NCI-H2107 treated with DMSO at 0.1 percent for 48 hours (cell line): ENCODE measurements at regions not wholly inside any gene's neighbourhood (a gene's known extent, or its start where the extent isn't known, plus 50 kb on each side); places are given as distances from the start of the nearest gene placed in this dataset.
"Not testable (repeated sequence)": the region's sequence is repeated elsewhere in the genome, so short reads cannot be mapped to it uniquely, and the experiment has no call there.

ENCODE experiments used
- DNase-seq: peaks from one replicate; lab custom pipeline; 2025; ENCODE audit not compliant: unreplicated experiment; lab: John Stamatoyannopoulos, UW

DNA sequence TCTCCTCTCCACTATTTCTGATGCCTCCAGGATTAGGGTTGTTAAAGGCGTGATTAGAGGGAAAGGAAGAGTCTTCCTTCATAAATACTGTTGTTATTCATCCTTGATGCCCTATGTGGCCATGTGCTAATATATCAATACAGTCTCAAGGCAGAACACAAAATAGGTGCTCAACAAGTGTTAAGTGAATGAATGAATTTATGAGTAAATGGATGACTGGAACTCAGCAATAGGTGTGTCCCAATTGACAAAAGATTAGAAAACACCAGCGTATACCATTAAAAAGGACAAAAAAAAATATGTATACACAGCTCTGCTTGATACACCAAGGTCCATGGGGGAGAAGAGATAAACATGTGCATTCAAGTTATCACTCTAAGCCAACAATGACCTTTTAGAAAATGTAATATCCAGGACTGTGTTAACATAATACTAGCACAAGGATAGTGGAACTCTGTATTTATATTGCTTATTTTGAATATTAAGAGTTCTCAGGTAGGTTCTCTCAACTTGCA, 171.2 kb upstream of the MYLIP start:
- no peak for DNase-seq

- DNase-seq: no peak
These were observed 172.4 kb upstream of the MYLIP start for GRCh38 chr6:15956205-15957106.

GRCh38 chr6:15955484-15955883, 173.4 kb upstream of the MYLIP start:
- DNase-seq: no peak

DNA sequence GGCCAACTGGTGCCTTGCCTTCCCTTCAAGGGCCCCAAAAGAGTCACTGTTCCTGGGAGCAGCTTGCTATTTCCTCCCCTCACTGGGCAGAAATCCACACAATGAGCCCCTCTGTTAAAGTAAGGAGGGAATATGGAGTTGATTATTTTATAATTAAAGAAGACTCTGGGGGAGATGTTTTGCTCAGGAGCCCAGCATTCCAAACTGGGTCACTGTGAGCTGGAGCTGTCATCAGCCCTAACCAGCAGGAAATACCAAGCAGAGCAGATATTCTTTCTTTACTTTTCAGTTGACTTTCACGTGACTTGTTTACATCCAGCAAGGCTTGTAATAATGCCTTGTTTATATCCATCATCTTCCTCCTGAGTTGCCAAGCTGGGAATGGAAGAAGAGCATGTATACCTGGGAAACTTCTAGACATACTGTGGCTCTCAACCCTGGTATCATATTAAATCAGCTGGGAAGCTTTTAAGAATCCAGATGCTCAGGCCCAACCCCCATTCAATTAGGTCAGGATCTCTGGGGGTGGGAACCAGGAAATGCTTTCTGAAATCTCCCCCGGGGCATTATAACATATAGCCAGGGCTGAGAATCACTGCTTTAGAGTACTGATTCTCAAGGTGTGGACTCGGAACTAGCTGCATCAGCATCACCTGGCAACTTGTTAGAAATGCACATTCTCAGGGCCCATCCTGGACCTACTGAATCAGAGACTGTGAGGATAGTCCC, 175.6 kb upstream of the MYLIP start:
- no peak for DNase-seq

- no peak for DNase-seq
These were observed 176.4 kb upstream of the MYLIP start for GRCh38 chr6:15952231-15953151.

DNA sequence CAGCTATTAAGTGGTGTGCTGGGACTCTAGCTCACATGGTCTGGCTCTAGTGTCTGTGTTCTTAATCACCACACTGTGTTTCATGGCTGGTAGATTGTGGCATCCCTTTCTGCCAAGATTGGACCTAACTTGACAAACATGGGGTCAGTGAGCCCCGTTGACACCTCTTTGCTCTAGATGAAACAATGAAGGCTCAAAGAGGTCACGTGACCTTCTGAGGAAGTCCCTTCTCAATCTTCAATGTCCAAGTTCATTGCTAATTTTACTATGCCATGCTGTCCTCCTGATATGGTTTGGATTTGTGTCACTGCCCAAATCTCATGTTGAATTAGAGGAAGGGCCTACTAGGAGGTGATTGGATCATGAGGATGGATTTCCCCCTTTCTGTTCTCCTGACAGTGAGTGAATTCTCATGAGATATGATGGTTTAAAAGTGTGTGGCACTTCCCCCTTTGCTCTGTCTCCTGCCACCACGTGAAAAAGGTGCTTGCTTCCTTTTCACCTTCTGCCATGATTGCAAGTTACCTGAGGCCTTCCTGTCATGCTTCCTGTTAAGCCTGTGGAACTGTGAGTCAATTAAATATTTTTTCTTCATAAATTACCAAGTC, 177.8 kb upstream of the MYLIP start:
- DNase-seq: no peak

DNA sequence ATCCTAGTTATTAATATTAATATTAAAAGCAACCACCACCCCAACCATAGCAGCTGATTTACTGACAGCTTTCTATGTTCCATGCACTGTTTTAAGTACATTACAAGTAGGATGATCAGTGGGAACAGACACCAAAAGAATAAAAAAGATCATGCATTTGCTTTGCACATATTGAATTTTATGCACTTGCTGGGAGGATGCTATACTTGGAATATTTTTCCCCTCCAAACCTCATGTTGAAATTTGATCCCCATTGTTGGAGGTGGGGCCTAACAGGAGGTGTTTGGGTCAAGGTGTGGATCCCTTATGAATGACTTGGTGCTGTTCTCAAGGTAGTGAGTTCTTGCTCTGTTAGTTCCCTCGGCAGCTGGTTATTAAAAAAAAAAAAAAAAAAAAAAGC, 178.9 kb upstream of the MYLIP start:
- no peak for DNase-seq

GRCh38 chr6:15948930-15949900, 179.7 kb upstream of the MYLIP start:
- peak; percentile 95 for DNase-seq

DNA sequence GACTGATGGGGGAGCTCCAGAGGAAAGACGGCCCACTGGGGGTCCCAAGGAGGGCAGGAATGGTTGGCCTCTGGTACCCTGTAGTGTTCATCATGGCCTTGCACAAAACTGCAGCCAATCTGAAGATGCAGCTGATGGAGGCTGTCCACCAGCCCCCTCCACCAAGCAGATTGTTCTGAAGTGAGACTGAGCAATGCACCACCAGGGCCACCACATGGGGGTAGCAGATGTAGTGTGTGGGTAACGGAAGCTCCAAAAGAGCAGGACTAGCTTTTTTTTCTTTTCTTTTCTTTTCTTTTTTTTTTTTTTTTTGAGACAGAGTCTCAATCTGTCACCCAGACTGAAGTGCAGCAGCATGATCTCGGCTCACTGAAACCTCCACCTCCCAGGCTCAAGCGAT, 181.0 kb upstream of the MYLIP start:
- no peak for DNase-seq

DNA sequence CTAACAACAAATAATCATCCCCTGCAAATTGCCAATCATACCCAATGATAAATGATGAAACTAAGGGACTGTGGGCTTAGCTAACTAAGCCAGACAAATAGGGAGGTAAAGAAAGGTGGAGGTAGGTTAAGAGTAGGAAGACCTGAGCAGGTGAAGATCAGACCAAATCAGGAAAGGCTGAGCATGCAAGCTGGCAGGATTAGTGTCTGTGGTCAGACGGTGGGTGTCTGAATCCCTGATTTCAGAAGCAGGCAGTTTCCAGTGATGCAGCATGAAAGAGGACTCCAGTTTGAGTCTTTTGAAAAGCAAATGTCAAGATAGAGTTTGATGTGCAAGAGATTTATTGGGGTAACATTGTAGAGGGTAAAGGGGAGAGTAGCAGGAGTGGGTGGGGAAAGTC, 181.4 kb upstream of the MYLIP start:
- no peak for DNase-seq

DNA sequence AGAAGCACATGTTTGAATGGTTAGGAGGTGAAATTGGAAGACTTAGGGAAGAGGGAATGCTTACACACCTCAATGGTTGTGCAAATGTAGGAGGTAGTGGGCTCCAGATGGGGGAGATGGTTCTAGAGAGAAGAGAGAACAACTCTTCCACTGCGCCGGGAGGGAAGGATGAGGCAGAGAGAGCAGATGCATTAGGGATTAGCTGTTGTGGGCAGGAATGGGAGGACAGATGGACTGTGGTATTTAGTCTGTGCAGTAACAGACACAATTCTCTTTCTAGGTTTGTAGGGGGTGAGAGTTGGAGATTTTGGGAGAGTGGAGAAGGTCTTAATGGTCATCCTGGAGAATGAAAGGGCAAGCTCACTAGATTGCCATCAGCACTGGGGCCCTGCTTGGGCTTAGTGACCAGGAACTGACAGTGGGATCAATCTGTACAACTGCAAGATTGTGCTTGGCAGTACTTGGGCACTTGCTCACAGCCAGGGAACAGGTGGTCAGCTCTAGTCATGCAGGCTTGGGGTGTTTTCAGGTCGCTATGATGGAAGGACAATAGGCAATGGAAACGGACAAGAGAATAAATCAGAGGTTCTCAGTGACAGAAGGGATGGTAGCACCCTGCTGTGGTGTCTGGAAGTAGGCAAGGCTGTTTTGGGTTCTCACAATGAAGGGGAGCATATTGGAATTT, 182.0 kb upstream of the MYLIP start:
- DNase-seq: no peak

DNA sequence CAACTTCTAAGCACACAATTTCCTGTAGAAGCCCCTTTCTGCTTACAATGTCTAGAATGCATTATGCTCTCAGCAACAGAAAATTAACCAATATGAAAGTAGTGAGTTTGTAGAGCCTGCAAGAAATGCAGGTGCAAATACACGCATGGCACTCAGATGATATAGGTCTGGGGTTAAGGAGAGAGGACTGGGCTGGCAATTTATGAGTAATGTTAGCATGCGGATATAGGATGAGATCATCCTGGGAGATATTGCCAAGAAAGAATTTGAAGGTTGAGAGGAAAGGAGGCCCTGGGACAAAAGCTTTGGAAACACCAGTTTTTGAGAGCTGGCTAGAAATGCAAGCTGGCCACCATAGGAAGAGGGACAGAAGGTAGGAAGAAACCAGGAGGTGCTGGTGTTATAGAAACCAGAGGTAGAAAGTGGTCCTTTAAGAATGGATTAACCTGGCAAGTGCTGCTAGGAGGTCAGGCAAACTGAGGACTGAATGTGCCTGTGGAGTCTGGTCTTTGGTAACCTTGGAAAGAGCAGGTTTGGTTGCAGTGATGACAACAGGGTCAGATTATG, 183.2 kb upstream of the MYLIP start:
- DNase-seq: no peak

DNA sequence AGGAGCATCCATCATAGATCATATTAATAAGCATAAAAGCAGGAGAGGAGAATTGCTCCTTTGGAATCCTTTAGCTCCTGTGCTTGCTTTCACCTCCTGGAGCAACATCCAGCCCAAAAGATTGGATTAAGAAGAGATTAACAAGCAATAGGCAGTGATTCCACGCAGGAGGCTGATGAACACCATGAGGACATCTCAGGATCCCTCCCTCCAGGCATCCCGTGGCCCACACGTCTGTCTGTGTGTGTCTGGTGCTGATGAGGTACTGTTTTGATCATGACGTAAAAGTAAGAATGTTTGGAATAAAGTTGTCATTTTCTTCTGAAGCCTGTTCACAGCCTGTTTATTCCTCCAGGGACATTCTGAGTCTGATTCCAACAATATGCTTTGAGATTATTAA, 185.5 kb upstream of the MYLIP start:
- no peak for DNase-seq

DNA sequence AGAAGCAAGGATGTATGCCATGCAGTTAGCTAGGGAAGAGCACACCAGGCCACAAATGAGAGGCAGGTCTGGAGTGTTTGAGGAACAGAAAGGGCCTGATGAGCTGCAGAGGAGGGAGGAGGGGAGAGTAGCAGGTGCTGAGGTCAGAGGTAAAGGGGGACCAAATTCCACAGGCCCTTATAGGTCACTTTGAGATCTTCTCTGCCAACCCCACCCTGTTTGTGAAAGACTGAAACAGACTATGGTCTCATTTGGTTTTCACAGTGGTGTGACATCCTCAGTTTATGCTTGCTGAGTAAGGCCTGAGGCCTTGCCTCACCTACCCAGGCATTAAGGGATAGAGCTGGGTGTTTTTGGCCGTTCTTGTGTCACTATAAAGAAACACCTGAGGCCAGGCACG, 187.7 kb upstream of the MYLIP start:
- no peak for DNase-seq

DNA sequence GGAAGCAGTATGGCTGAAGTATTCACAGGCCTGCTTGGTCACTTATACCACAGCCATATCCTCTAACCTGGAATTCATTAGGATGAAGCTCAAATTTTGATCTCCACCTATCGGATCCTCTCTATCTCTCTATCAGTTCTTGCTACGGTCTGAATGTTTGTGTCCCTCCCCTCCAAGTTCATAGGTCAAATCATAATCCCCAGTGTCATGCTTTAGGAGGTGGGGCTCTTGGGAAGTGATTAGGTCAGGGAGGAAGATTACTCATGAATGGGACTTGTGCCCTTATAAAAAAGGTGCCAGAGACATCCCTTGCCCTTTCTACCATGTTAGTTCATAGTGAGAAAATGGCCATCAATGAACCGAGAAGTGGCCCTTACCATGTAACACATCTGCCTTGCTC, 190.8 kb upstream of the MYLIP start:
- no peak for DNase-seq

- DNase-seq: no peak
These were observed 191.3 kb upstream of the MYLIP start for GRCh38 chr6:15937602-15938001.

DNA sequence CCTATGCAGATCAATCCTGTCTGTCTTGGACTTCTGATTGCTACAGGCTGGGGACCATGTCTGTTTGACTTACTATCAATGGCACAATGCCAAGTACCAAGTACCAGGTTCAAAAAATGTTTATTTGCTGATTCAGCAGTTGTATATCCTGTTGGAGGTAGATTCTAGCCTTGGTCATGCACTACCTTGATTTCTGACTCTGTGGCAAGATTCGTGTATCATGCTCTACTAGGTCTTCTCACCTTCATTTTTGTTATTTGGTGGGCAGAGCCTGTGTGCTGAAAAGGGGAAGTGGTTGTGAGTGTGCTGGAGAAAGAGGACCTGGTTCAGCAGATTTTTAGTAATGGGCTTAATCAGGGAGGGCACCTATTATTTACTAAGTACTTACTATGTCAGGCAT, 192.4 kb upstream of the MYLIP start:
- no peak for DNase-seq

DNA sequence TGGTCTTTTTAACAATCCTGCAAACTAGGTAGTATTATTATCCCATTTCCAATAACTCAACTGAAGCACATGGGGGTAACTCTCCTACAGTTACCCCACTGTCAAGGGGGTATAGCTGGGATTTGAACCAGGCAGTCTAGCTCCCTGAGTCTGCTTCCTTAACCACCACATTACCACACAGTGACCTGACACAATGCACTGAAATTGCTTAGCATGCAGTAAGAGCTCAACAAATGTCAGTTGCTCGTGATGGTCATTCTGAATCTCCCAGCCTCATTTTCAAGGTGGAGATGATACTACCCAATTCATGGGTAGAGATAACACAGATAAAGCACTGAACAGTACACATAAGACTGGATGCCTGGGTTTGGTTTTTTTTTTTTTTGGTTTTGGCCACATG, 193.2 kb upstream of the MYLIP start:
- DNase-seq: no peak

DNA sequence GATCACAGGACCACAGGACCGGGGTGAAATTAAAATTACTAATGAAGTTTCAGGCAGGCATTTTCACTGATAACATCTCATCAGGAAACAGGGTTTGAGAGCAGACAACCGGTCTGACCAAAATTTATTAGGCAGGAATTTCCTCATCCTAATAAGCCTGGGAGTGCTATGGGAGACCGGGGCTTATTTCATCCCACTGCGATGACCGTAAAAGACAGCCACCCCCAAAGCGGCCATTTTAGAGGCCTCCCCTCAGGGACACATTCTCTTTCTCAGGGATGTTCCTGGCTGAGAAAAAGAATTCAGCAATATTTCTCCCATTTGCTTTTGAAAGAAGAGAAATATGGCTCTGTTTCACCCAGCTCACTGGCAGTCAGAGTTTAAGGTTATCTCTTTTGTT, 197.2 kb upstream of the MYLIP start:
- DNase-seq: not testable (repeated sequence)
